ENCODE measurements at regions not wholly inside any gene's neighbourhood (a gene's known extent, or its start where the extent isn't known, plus 50 kb on each side); places are given as distances from the start of the nearest gene placed in this dataset.

DNA sequence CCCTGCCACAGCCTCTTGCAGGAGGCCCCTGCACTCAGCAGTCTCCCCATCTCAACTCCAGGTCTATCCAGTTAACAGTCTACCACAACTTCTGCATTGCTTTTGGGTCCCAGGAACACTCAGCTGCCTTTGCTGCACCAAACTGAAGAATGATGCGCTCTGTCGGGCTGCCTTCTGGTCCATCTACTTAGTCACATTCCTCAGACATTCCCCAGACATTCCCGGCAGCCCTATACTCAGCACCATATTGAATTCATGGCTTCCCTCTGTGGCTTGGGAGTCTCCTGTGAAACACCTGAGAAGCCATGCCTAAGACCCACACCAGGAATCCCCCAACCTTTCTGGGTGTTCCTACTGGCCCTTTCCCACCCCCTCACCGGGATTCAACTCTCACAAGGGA is 99.6 kb upstream of the COL21A1 start:
- no peaks in the 10 kb centered on the region for H3K4me1 Mint-ChIP-seq
- H3K27ac Mint-ChIP-seq, result no peak overlapping the region

DNA sequence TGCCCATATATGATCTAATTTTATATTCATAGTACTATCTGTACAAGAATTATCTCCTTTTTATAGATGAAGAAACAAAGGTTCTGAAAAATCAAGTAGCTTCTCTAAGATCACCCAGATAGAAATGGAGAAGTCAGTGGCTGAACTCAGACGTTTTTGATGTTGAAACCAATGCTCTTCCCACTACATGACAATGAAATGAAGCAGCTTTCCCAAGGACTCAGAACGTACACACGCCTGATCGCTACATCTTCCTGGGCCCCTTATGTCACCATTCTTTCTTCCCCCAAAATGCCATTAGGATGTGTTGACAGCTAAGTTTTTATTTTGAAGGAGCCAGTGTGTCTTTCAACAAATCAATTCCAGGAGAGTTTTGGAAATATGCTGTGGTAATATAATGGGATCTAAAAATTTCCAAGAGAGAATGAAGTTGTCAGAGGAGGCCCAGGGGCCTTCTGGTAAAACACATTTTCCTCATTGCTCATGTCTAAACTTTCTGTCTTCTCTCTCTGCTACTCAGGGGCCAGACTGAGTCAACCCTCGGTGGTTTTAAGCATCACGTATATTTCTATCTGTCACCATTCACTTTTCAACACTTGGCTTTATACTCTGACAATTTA is 98.1 kb upstream of the COL21A1 start:
- ATAC-seq, result no peak

More for the DNA sequence above, 99.6 kb upstream of the COL21A1 start:
- no peak for DNase-seq
- H3K9me3 ChIP-seq (ENCODE audit: control insufficient read depth, insufficient read depth, low read length), result no peaks in the 10 kb centered on the region
- no peaks in the 10 kb centered on the region for H3K27me3 ChIP-seq (ENCODE audit: control insufficient read depth, insufficient read depth, low read length)
- H3K4me3 Mint-ChIP-seq, result no peak overlapping the region
- H3K9me3 Mint-ChIP-seq, result peaks cover 0 to 4% of the 10 kb centered on the region in 2 donors
- H3K27me3 Mint-ChIP-seq (ENCODE audit: low read depth in 2 of 2), result peaks cover 10% of the 10 kb centered on the region in 2 donors
- intact Hi-C loops (cut with micrococcal nuclease), result no loop called here
- 93% methylated on average over 4 of the region's 4 CpGs for WGBS (ENCODE audit: insufficient coverage)
- H3K4me3 ChIP-seq (ENCODE audit: low read length), result no peak overlapping the region
- no peaks in the 10 kb centered on the region for H3K36me3 Mint-ChIP-seq
- no peak overlapping the region for H3K27ac ChIP-seq (ENCODE audit: low read length)
- no peak for ATAC-seq
- H3K36me3 ChIP-seq (ENCODE audit: control insufficient read depth, insufficient read depth, low read length), result no peaks in the 10 kb centered on the region
- H3K4me1 ChIP-seq (ENCODE audit: control insufficient read depth, insufficient read depth, low read length), result no peaks in the 10 kb centered on the region
- TF ChIP-seq, protein P1, sequence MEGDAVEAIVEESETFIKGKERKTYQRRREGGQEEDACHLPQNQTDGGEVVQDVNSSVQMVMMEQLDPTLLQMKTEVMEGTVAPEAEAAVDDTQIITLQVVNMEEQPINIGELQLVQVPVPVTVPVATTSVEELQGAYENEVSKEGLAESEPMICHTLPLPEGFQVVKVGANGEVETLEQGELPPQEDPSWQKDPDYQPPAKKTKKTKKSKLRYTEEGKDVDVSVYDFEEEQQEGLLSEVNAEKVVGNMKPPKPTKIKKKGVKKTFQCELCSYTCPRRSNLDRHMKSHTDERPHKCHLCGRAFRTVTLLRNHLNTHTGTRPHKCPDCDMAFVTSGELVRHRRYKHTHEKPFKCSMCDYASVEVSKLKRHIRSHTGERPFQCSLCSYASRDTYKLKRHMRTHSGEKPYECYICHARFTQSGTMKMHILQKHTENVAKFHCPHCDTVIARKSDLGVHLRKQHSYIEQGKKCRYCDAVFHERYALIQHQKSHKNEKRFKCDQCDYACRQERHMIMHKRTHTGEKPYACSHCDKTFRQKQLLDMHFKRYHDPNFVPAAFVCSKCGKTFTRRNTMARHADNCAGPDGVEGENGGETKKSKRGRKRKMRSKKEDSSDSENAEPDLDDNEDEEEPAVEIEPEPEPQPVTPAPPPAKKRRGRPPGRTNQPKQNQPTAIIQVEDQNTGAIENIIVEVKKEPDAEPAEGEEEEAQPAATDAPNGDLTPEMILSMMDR (IDR thresholded peaks at IDR 0.05), result no peak

GRCh38 chr6:56343295-56343694 is 95.9 kb upstream of the COL21A1 start:
- intact Hi-C loops (cut with micrococcal nuclease), result no loop called here
- no peak for DNase-seq
- TF ChIP-seq, protein P1 (IDR thresholded peaks at IDR 0.05), result no peak
- Mint-ChIP-seq H3K36me3 (no peaks in the 10 kb centered on the region), H3K9me3 (peaks cover 0 to 4% of the 10 kb centered on the region in 2 donors), H3K4me1 (no peaks in the 10 kb centered on the region), H3K27ac (no peak overlapping the region), H3K4me3 (no peak overlapping the region), H3K27me3 (ENCODE audit: low read depth in 2 of 2) (peaks cover 6 to 8% of the 10 kb centered on the region in 2 donors)
- Histone ChIP-seq H3K36me3 (ENCODE audit: control insufficient read depth, insufficient read depth, low read length) (no peaks in the 10 kb centered on the region), H3K27me3 (ENCODE audit: control insufficient read depth, insufficient read depth, low read length) (no peaks in the 10 kb centered on the region), H3K4me1 (ENCODE audit: control insufficient read depth, insufficient read depth, low read length) (no peaks in the 10 kb centered on the region), H3K9me3 (ENCODE audit: control insufficient read depth, insufficient read depth, low read length) (no peaks in the 10 kb centered on the region), H3K4me3 (ENCODE audit: low read length) (no peak overlapping the region), H3K27ac (ENCODE audit: low read length) (no peak overlapping the region)
- ATAC-seq, result no peak
- WGBS (ENCODE audit: insufficient coverage), result 63% methylated on average over 2 of the region's 2 CpGs

More for the DNA sequence above, 98.1 kb upstream of the COL21A1 start:
- no peaks in the 10 kb centered on the region for H3K27me3 ChIP-seq (ENCODE audit: control insufficient read depth, insufficient read depth, low read length)
- no peak overlapping the region for H3K4me3 ChIP-seq (ENCODE audit: low read length)
- Mint-ChIP-seq H3K9me3 (peaks cover 0 to 4% of the 10 kb centered on the region in 2 donors), H3K27ac (no peak overlapping the region), H3K36me3 (no peaks in the 10 kb centered on the region), H3K27me3 (ENCODE audit: low read depth in 2 of 2) (peaks cover 10% of the 10 kb centered on the region in 2 donors), H3K4me1 (no peaks in the 10 kb centered on the region), H3K4me3 (no peak overlapping the region)
- no peaks in the 10 kb centered on the region for H3K36me3 ChIP-seq (ENCODE audit: control insufficient read depth, insufficient read depth, low read length)
- TF ChIP-seq, protein P1 (IDR thresholded peaks at IDR 0.05), result no peak
- WGBS (ENCODE audit: insufficient coverage), result 78% methylated on average over 3 of the region's 6 CpGs
- no peak for DNase-seq
- no peak overlapping the region for H3K27ac ChIP-seq (ENCODE audit: low read length)
- intact Hi-C loops (cut with micrococcal nuclease), result no loop called here
- H3K9me3 ChIP-seq (ENCODE audit: control insufficient read depth, insufficient read depth, low read length), result no peaks in the 10 kb centered on the region
- H3K4me1 ChIP-seq (ENCODE audit: control insufficient read depth, insufficient read depth, low read length), result no peaks in the 10 kb centered on the region

- no peaks in the 10 kb centered on the region for H3K36me3 ChIP-seq (ENCODE audit: control insufficient read depth, insufficient read depth, low read length)
- Mint-ChIP-seq H3K36me3 (no peaks in the 10 kb centered on the region), H3K9me3 (no peaks in the 10 kb centered on the region), H3K4me3 (no peak overlapping the region), H3K27ac (no peak overlapping the region), H3K27me3 (ENCODE audit: low read depth in 2 of 2) (no peaks in the 10 kb centered on the region), H3K4me1 (no peaks in the 10 kb centered on the region)
- ATAC-seq (no peak), DNase-seq (no peak)
- WGBS (ENCODE audit: insufficient coverage), result no CpG with 5 or more reads among the region's 3 CpGs
- TF ChIP-seq, protein P1 (IDR thresholded peaks at IDR 0.05), result no peak
- intact Hi-C loops (cut with micrococcal nuclease), result no loop called here
- no peaks in the 10 kb centered on the region for H3K27me3 ChIP-seq (ENCODE audit: control insufficient read depth, insufficient read depth, low read length)
- H3K4me1 ChIP-seq (ENCODE audit: control insufficient read depth, insufficient read depth, low read length), result no peaks in the 10 kb centered on the region
- no peaks in the 10 kb centered on the region for H3K9me3 ChIP-seq (ENCODE audit: control insufficient read depth, insufficient read depth, low read length)
- no peak overlapping the region for H3K27ac ChIP-seq (ENCODE audit: low read length)
- H3K4me3 ChIP-seq (ENCODE audit: low read length), result no peak overlapping the region
Observed at GRCh38 chr6:56339524-56339923, 92.1 kb upstream of the COL21A1 start.
